Testis (tissue), 2 donors: ENCODE measurements at regions not wholly inside any gene's neighbourhood (a gene's known extent, or its start where the extent isn't known, plus 50 kb on each side); places are given as distances from the start of the nearest gene placed in this dataset.

Experiments
- CTCF ChIP-seq, 3 experiments: fragments of 450-650 bp in 2 of 3; fragments of 200-600 bp in 1 of 3; sonication (generic) in 1 of 3; IDR thresholded peaks; one replicate each; pipeline ENCODE4 v1.5.1; 2016 to 2019; ENCODE audit warnings: antibody characterized with exemption in 3 of 3, mild to moderate bottlenecking in 2 of 3, moderate library complexity in 1 of 3
- POLR2A ChIP-seq: fragments of 450-650 bp; IDR thresholded peaks from one replicate; pipeline ENCODE4 v1.6.1; 2017; ENCODE audit warnings: antibody characterized with exemption, mild to moderate bottlenecking, moderate library complexity

- TF ChIP-seq POLR2A = no peak
- no peak for TF ChIP-seq CTCF (IDR thresholded peaks at IDR 0.05)
These were observed 1455.3 kb upstream of the FLRT2 start for GRCh38 chr14:84074626-84075025.
